ENCODE measurements at regions not wholly inside any gene's neighbourhood (a gene's known extent, or its start where the extent isn't known, plus 50 kb on each side); places are given as distances from the start of the nearest gene placed in this dataset.
A peak's percentile ranks its signal among the peaks of the same experiment; 100 is the strongest.

DNA sequence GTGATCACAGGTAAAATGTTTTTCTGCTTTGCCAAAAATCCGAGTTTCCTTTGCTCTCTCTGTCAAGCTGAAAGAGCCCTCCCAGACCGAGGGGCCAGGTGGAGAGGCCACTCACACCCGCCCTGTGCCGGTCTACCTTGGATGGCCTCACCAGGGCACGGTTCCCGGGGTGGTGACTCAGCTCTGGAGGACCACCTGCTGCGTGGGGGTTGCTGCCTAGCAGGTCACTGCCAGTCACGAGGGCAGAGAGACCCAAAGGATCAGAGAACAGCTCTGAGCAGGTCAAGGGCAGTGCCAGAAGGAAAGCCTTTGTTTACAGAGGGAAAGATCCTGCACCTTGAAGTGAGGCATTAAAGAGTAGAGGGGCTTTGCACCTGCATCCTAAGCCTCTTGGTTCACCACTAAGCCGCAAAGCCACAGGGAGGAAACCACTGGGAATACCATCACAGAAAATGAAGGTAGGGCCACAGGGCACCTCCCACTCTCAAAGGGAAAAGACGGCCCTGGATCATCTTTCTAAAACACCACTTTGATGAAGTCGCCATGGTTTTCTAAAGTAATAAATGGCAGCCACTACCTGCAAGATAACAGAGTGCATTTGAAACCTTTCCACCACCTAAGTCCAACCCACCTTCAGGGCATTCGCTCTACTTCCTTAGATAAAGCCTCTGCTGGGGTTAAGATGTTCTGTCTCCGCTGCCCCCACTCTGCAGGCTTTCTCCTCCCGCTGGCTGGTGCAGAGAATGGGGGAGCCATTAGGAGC, 160.3 kb upstream of the KLF14 start:
- Histone ChIP-seq H3K27me3 (replicated peaks; ENCODE audit: control insufficient read depth, insufficient read depth, low read length) (no peaks in the 10 kb centered on the region), H3K9me3 (no peaks in the 10 kb centered on the region), H3K36me3 (ENCODE audit: control insufficient read depth, insufficient read depth, low read length) (no peaks in the 10 kb centered on the region), H3K4me3 (ENCODE audit: low read depth, low read length) (no peak overlapping the region), H3K4me1 (peaks cover 25% of the 10 kb centered on the region)
- ChIA-PET POLR2A (no interaction called here), CTCF (interaction anchor here (3.8 kb wide), 1 partner anchor 88 kb away, joined by 33 read pairs; no protein-coding TSS in a partner anchor)
- H3K4me1 Mint-ChIP-seq (ENCODE audit: low read depth, unreplicated experiment): peaks cover 14% of the 10 kb centered on the region
- TF ChIP-seq, protein P1, sequence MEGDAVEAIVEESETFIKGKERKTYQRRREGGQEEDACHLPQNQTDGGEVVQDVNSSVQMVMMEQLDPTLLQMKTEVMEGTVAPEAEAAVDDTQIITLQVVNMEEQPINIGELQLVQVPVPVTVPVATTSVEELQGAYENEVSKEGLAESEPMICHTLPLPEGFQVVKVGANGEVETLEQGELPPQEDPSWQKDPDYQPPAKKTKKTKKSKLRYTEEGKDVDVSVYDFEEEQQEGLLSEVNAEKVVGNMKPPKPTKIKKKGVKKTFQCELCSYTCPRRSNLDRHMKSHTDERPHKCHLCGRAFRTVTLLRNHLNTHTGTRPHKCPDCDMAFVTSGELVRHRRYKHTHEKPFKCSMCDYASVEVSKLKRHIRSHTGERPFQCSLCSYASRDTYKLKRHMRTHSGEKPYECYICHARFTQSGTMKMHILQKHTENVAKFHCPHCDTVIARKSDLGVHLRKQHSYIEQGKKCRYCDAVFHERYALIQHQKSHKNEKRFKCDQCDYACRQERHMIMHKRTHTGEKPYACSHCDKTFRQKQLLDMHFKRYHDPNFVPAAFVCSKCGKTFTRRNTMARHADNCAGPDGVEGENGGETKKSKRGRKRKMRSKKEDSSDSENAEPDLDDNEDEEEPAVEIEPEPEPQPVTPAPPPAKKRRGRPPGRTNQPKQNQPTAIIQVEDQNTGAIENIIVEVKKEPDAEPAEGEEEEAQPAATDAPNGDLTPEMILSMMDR (IDR thresholded peaks at IDR 0.05; ENCODE audit: insufficient read depth in 1 of 2, low read depth in 1 of 2, low read length in 1 of 2, severe bottlenecking in 1 of 2, unreplicated experiment in 1 of 2): no peak
- peaks cover 37% of the 10 kb centered on the region for H3K36me3 Mint-ChIP-seq (ENCODE audit: insufficient read depth, unreplicated experiment)
- intact Hi-C loops (cut with micrococcal nuclease; ENCODE audit: unreplicated experiment): no loop called here
- no peaks in the 10 kb centered on the region for H3K27me3 Mint-ChIP-seq (ENCODE audit: insufficient read depth, unreplicated experiment)
- no TSS peak for BruUV-seq (replicated peaks)
- no peak for DNase-seq
- H3K27ac Mint-ChIP-seq (ENCODE audit: unreplicated experiment): peak overlapping the region; percentile 22
- no peak overlapping the region for H3K4me3 Mint-ChIP-seq (ENCODE audit: unreplicated experiment)
- no peaks in the 10 kb centered on the region for H3K9me3 Mint-ChIP-seq (ENCODE audit: unreplicated experiment)

DNA sequence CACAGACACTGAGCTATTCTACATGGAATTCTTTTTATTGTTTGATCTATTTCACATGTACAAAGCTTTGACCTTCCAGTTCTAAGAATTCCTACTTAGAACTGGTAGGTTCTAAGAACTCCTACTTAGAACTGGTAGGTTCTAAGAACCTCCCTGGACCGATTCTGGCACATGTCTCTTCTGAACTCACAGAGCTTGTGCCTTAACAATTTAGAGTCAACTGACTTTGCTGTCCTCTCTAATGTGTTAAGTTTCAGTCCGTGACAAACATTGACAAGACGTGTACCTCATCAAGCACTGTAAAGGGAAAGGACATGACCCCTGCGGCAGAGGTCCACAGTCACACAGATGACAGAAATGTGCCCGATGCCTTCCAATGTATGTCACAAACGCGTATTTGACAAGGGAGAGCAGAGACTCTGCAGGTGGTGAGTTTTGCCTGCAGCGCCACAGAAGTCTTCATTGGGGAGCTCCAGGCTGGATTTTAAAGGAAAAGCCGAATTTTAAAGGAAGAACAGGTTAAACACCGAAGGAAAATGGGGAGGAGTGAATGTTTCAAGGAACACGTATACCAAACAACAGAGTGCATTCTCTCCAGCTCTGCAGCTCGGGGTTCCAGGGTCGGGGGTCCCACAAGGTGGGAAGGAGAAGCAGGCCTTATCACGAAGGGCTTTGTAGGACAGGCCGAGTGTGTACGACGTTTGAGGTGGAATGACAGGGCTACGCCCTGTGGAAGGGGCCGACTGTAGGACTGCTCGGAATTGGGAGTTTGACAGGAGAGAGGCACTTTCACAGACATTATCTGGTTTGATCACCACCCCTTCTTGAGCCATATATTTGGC, 161.1 kb upstream of the KLF14 start:
- no peak for DNase-seq
- intact Hi-C loops (cut with micrococcal nuclease; ENCODE audit: unreplicated experiment): loop anchor here (5.0 kb wide), 1 partner anchor 67 kb away; no protein-coding TSS in a partner anchor
- peaks cover 44% of the 10 kb centered on the region for H3K36me3 Mint-ChIP-seq (ENCODE audit: insufficient read depth, unreplicated experiment)
- no peaks in the 10 kb centered on the region for H3K36me3 ChIP-seq (ENCODE audit: control insufficient read depth, insufficient read depth, low read length)
- CTCF ChIA-PET: interaction anchor here (2.1 to 3.8 kb wide), 2 partner anchors 10 to 87 kb away, joined by 17 to 33 read pairs; no protein-coding TSS in a partner anchor
- peaks cover 22% of the 10 kb centered on the region for H3K4me1 Mint-ChIP-seq (ENCODE audit: low read depth, unreplicated experiment)
- TF ChIP-seq, protein P1 (IDR thresholded peaks at IDR 0.05; ENCODE audit: insufficient read depth in 1 of 2, low read depth in 1 of 2, low read length in 1 of 2, severe bottlenecking in 1 of 2, unreplicated experiment in 1 of 2): no peak
- H3K27me3 ChIP-seq (replicated peaks; ENCODE audit: control insufficient read depth, insufficient read depth, low read length): no peaks in the 10 kb centered on the region
- H3K4me1 ChIP-seq: peaks cover 32% of the 10 kb centered on the region
- no peaks in the 10 kb centered on the region for H3K9me3 Mint-ChIP-seq (ENCODE audit: unreplicated experiment)
- no peak overlapping the region for H3K27ac Mint-ChIP-seq (ENCODE audit: unreplicated experiment)
- H3K4me3 Mint-ChIP-seq (ENCODE audit: unreplicated experiment): no peak overlapping the region
- H3K9me3 ChIP-seq: no peaks in the 10 kb centered on the region
- POLR2A ChIA-PET: no interaction called here
- BruUV-seq (replicated peaks): no TSS peak
- H3K27me3 Mint-ChIP-seq (ENCODE audit: insufficient read depth, unreplicated experiment): no peaks in the 10 kb centered on the region
- no peak overlapping the region for H3K4me3 ChIP-seq (ENCODE audit: low read depth, low read length)
